Skeletal muscle cell (primary cell): ENCODE measurements at regions not wholly inside any gene's neighbourhood (a gene's known extent, or its start where the extent isn't known, plus 50 kb on each side); places are given as distances from the start of the nearest gene placed in this dataset.

ENCODE experiments used
- DNase-seq: peaks from one replicate; pipeline ENCODE4 v3.0.0-alpha.2; 2010; ENCODE audit warnings: low read depth
- H3K4me3 ChIP-seq: 2 replicates; pipeline ENCODE4 v1.5.1; 2011; ENCODE audit warnings: low read depth, mild to moderate bottlenecking, control low read depth, low read length, moderate library complexity

GRCh38 chr5:7955476-7955875 is 86.5 kb downstream of the MTRR start:
- no peak for DNase-seq
- H3K4me3 ChIP-seq, result no peak overlapping the region

GRCh38 chr5:7957329-7957728 is 88.4 kb downstream of the MTRR start:
- H3K4me3 ChIP-seq, result no peak overlapping the region
- DNase-seq, result no peak

- no peak overlapping the region for H3K4me3 ChIP-seq
- no peak for DNase-seq
These were observed 91.2 kb downstream of the MTRR start for GRCh38 chr5:7960142-7960541.

GRCh38 chr5:7961540-7961939 is 92.6 kb downstream of the MTRR start:
- no peak overlapping the region for H3K4me3 ChIP-seq

GRCh38 chr5:7970816-7971215 is 101.9 kb downstream of the MTRR start:
- DNase-seq, result no peak
- no peak overlapping the region for H3K4me3 ChIP-seq

More at GRCh38 chr5:7961540-7961939, 92.6 kb downstream of the MTRR start:
- DNase-seq, result no peak

GRCh38 chr5:7976411-7977190 is 107.7 kb downstream of the MTRR start:
- DNase-seq, result no peak
- no peak overlapping the region for H3K4me3 ChIP-seq

GRCh38 chr5:7978114-7978513 is 109.2 kb downstream of the MTRR start:
- no peak for DNase-seq
- no peak overlapping the region for H3K4me3 ChIP-seq

GRCh38 chr5:7978991-7979390 is 110.0 kb downstream of the MTRR start:
- no peak overlapping the region for H3K4me3 ChIP-seq
- no peak for DNase-seq

- no peak for DNase-seq
These were observed 111.9 kb downstream of the MTRR start for GRCh38 chr5:7980881-7981280.

GRCh38 chr5:7983433-7983832 is 114.5 kb downstream of the MTRR start:
- no peak for DNase-seq
- no peak overlapping the region for H3K4me3 ChIP-seq

More at GRCh38 chr5:7980881-7981280, 111.9 kb downstream of the MTRR start:
- no peak overlapping the region for H3K4me3 ChIP-seq

- DNase-seq, result no peak
- H3K4me3 ChIP-seq, result no peak overlapping the region
These were observed 122.3 kb downstream of the MTRR start for GRCh38 chr5:7991125-7991821.

GRCh38 chr5:7995688-7996294 is 126.8 kb downstream of the MTRR start:
- H3K4me3 ChIP-seq, result no peak overlapping the region
- DNase-seq, result no peak

- H3K4me3 ChIP-seq, result no peak overlapping the region
- DNase-seq, result no peak
These were observed 136.5 kb downstream of the MTRR start for GRCh38 chr5:8005416-8005815.

GRCh38 chr5:8012131-8012977 is 143.4 kb downstream of the MTRR start:
- DNase-seq, result no peak
- H3K4me3 ChIP-seq, result no peak overlapping the region

- DNase-seq, result no peak
- H3K4me3 ChIP-seq, result no peak overlapping the region
These were observed 145.2 kb downstream of the MTRR start for GRCh38 chr5:8013948-8014710.

GRCh38 chr5:8019719-8020218 is 150.8 kb downstream of the MTRR start:
- no peak overlapping the region for H3K4me3 ChIP-seq
- no peak for DNase-seq

GRCh38 chr5:8020861-8021514 is 152.0 kb downstream of the MTRR start:
- H3K4me3 ChIP-seq, result no peak overlapping the region
- no peak for DNase-seq

- no peak overlapping the region for H3K4me3 ChIP-seq
- DNase-seq, result no peak
These were observed 159.3 kb downstream of the MTRR start for GRCh38 chr5:8028243-8028642.
